Tibial nerve (tissue), 4 donors: ENCODE measurements at regions not wholly inside any gene's neighbourhood (a gene's known extent, or its start where the extent isn't known, plus 50 kb on each side); places are given as distances from the start of the nearest gene placed in this dataset.
"Not testable (repeated sequence)": the region's sequence is repeated elsewhere in the genome, so short reads cannot be mapped to it uniquely, and the experiment has no call there.

Source experiments
- DNase-seq, 2 donors: peaks; one replicate each; pipeline ENCODE4 v3.0.0-alpha.2; 2019; ENCODE audit warnings: low spot score in 2 of 2
- H3K27ac ChIP-seq, 4 donors: fragments of 200-600 bp; sonication (generic) in 3 of 4; one replicate each; pipeline ENCODE4 v1.5.1; 2017 to 2019; ENCODE audit warnings: mild to moderate bottlenecking in 1 of 4
- H3K27me3 ChIP-seq, 2 donors: fragments of 200-600 bp; sonication (generic) in 1 of 2; one replicate each; pipeline versions ENCODE4 v1.5.1 to v1.6.0; 2017 to 2019
- H3K36me3 ChIP-seq, 3 donors: fragments of 200-600 bp; sonication (generic); one replicate each; pipeline ENCODE4 v1.5.1; 2018 to 2019
- H3K4me1 ChIP-seq, 4 donors: fragments of 200-600 bp; sonication (generic) in 3 of 4; one replicate each; pipeline ENCODE4 v1.5.1; 2017 to 2019
- H3K4me3 ChIP-seq, 4 donors: fragments of 200-600 bp; sonication (generic) in 3 of 4; one replicate each; pipeline ENCODE4 v1.5.1; 2017 to 2019; ENCODE audit warnings: mild to moderate bottlenecking in 1 of 4, moderate library complexity in 1 of 4
- H3K9me3 ChIP-seq, 4 donors: fragments of 200-600 bp; sonication (generic) in 3 of 4; one replicate each; pipeline ENCODE4 v1.5.1; 2017 to 2019
- CTCF ChIP-seq, 5 experiments: fragments of 200-600 bp in 3 of 5; fragments of 450-650 bp in 2 of 5; sonication (generic) in 3 of 5; IDR thresholded peaks; one replicate each; pipeline ENCODE4 v1.5.1; 2016 to 2019; ENCODE audit warnings: antibody characterized with exemption in 5 of 5, mild to moderate bottlenecking in 3 of 5, moderate library complexity in 2 of 5
- EP300 ChIP-seq, 2 donors: sonication (generic); formaldehyde crosslinking; IDR thresholded peaks; one replicate each; pipeline ENCODE4 v1.6.1; 2017; ENCODE audit warnings: antibody characterized with exemption in 2 of 2, mild to moderate bottlenecking in 1 of 2
- POLR2A ChIP-seq, 2 donors: fragments of 450-650 bp; IDR thresholded peaks; one replicate each; pipeline ENCODE4 v1.6.1; 2017; ENCODE audit warnings: antibody characterized with exemption in 2 of 2, mild to moderate bottlenecking in 2 of 2, moderate library complexity in 2 of 2
- WGBS, 2 donors: methylation state at CpG; one replicate each; pipeline ENCODE4 v1.1.5; 2018; 5-methylcytosine and 5-hydroxymethylcytosine counted together

- no peaks in the 10 kb centered on the region for H3K36me3 ChIP-seq
- no peak overlapping the region for H3K4me3 ChIP-seq
- peaks cover 0 to 4% (median 2%) of the 10 kb centered on the region in 4 donors for H3K9me3 ChIP-seq
- H3K27ac ChIP-seq: no peak overlapping the region
- no peaks in the 10 kb centered on the region for H3K27me3 ChIP-seq
- H3K4me1 ChIP-seq: peaks cover 0 to 7% (median 0%) of the 10 kb centered on the region in 4 donors
- TF ChIP-seq EP300 (IDR thresholded peaks at IDR 0.05): no peak
- no peak for TF ChIP-seq CTCF (IDR thresholded peaks at IDR 0.05)
- TF ChIP-seq POLR2A (IDR thresholded peaks at IDR 0.05): no peak
- 37 to 46% methylated on average over 2 of the region's 2 CpGs for WGBS, 2 donors
- no peak for DNase-seq
Measured at GRCh38 chr6:75020376-75020775, 185.5 kb downstream of the COL12A1 start.

DNA sequence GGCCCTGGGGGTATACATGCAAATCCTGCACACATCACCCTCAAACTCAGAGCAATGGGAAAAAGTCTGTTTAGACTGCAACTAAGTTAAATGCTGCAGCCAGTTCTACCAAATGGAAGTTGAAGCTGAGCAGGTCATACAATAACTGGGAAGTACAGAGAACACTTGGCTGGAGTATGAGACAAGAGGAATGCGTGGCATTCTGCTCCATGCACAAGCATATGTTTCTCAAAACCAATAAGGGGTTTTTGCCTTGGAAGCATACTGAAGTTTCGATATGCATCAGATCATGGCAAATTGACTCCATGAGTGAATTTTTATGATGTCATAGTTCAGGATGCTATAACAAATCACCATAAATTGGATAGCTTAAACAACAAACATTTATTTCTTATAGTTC lies 193.8 kb downstream of the COL12A1 start:
- H3K4me1 ChIP-seq: no peaks in the 10 kb centered on the region
- H3K4me3 ChIP-seq: no peak overlapping the region
- no peaks in the 10 kb centered on the region for H3K36me3 ChIP-seq
- peaks cover 0 to 4% (median 0%) of the 10 kb centered on the region in 4 donors for H3K9me3 ChIP-seq
- WGBS, 2 donors: 77 to 78% methylated on average over 2 of the region's 2 CpGs
- TF ChIP-seq EP300 (IDR thresholded peaks at IDR 0.05) (no peak), CTCF (IDR thresholded peaks at IDR 0.05) (no peak), POLR2A (IDR thresholded peaks at IDR 0.05) (no peak)
- no peak overlapping the region for H3K27ac ChIP-seq
- no peaks in the 10 kb centered on the region for H3K27me3 ChIP-seq
- no peak for DNase-seq

GRCh38 chr6:75003984-75004383 lies 201.9 kb downstream of the COL12A1 start:
- peaks cover 0 to 17% (median 2%) of the 10 kb centered on the region in 4 donors for H3K9me3 ChIP-seq
- not testable (repeated sequence) for H3K4me1 ChIP-seq, H3K27me3 ChIP-seq, H3K27ac ChIP-seq, H3K4me3 ChIP-seq, H3K36me3 ChIP-seq, DNase-seq
- WGBS, 2 donors: 94 to 95% methylated on average over 8 of the region's 8 CpGs

- Histone ChIP-seq H3K27ac (no peak overlapping the region), H3K4me1 (no peaks in the 10 kb centered on the region), H3K36me3 (no peaks in the 10 kb centered on the region), H3K9me3 (no peaks in the 10 kb centered on the region), H3K4me3 (no peak overlapping the region), H3K27me3 (no peaks in the 10 kb centered on the region)
- WGBS, 2 donors: 59 to 73% methylated on average over 1 of the region's 1 CpG
- TF ChIP-seq CTCF (IDR thresholded peaks at IDR 0.05) (no peak), POLR2A (IDR thresholded peaks at IDR 0.05) (no peak), EP300 (IDR thresholded peaks at IDR 0.05) (no peak)
- no peak for DNase-seq
Measured at GRCh38 chr6:74997646-74998045, 208.2 kb downstream of the COL12A1 start.

DNA sequence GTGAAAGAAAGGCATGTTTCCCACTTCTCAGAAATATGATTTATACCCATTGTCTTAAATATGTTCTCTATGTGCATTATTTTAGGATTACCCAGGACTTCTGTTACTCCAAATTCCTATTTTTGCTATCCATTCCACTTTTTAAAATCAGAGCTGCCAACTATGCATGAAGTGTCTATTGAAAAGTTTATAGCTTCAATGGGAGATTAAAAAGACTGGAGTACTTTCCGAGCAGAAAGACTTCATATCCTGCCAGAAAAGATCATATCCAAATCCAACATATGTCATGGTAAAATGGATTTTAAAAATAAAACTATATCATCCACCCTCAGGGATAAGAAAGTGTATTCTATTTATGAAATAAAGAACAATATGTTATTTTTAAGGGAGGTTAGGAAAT lies 212.7 kb downstream of the COL12A1 start:
- TF ChIP-seq EP300 (IDR thresholded peaks at IDR 0.05): no peak
- no peak for TF ChIP-seq POLR2A (IDR thresholded peaks at IDR 0.05)
- TF ChIP-seq CTCF (IDR thresholded peaks at IDR 0.05): no peak
- no peak overlapping the region for H3K4me3 ChIP-seq
- H3K27me3 ChIP-seq: no peaks in the 10 kb centered on the region
- 78 to 80% methylated on average over 1 of the region's 1 CpG for WGBS, 2 donors
- peaks cover 0 to 7% (median 0%) of the 10 kb centered on the region in 4 donors for H3K4me1 ChIP-seq
- no peaks in the 10 kb centered on the region for H3K9me3 ChIP-seq
- no peaks in the 10 kb centered on the region for H3K36me3 ChIP-seq
- H3K27ac ChIP-seq: no peak overlapping the region
- no peak for DNase-seq
